HG03565 (cell line): ENCODE measurements at regions not wholly inside any gene's neighbourhood (a gene's known extent, or its start where the extent isn't known, plus 50 kb on each side); places are given as distances from the start of the nearest gene placed in this dataset.

Source experiments
- ATAC-seq: cut with Tn5 transposase; IDR thresholded peaks from one replicate; pipeline ENCODE4 v1.9.1; 2021; ENCODE audit warnings: mild to moderate bottlenecking, moderate library complexity; ENCODE audit not compliant: unreplicated experiment

- no peak for ATAC-seq
Measured at GRCh38 chr3:148075771-148076716, 621.7 kb upstream of the AGTR1 start.

GRCh38 chr3:148077318-148077923 is 620.3 kb upstream of the AGTR1 start:
- ATAC-seq, result peak; percentile 59

- ATAC-seq, result no peak
Measured at GRCh38 chr3:148077965-148078364, 619.7 kb upstream of the AGTR1 start.

GRCh38 chr3:148078658-148079057 is 619.0 kb upstream of the AGTR1 start:
- no peak for ATAC-seq

- no peak for ATAC-seq
Measured at GRCh38 chr3:148079370-148079769, 618.3 kb upstream of the AGTR1 start.

GRCh38 chr3:148081926-148082325 is 615.8 kb upstream of the AGTR1 start:
- no peak for ATAC-seq

GRCh38 chr3:148082506-148083280 is 615.0 kb upstream of the AGTR1 start:
- ATAC-seq, result no peak

- no peak for ATAC-seq
Measured at GRCh38 chr3:148083526-148084182, 614.0 kb upstream of the AGTR1 start.

GRCh38 chr3:148084931-148085330 is 612.8 kb upstream of the AGTR1 start:
- peak; percentile 88 for ATAC-seq

- ATAC-seq, result no peak
Measured at GRCh38 chr3:148087601-148088371, 609.9 kb upstream of the AGTR1 start.

- no peak for ATAC-seq
Measured at GRCh38 chr3:148089171-148089570, 608.5 kb upstream of the AGTR1 start.

GRCh38 chr3:148090156-148090555 is 607.5 kb upstream of the AGTR1 start:
- ATAC-seq, result no peak

- no peak for ATAC-seq
Measured at GRCh38 chr3:148092624-148093347, 604.9 kb upstream of the AGTR1 start.

GRCh38 chr3:148093753-148094152 is 604.0 kb upstream of the AGTR1 start:
- no peak for ATAC-seq

- ATAC-seq, result no peak
Measured at GRCh38 chr3:148095962-148096361, 601.7 kb upstream of the AGTR1 start.

GRCh38 chr3:148100476-148100875 is 597.2 kb upstream of the AGTR1 start:
- ATAC-seq, result no peak

- no peak for ATAC-seq
Measured at GRCh38 chr3:148101061-148101460, 596.6 kb upstream of the AGTR1 start.

- ATAC-seq, result no peak
Measured at GRCh38 chr3:148102156-148102555, 595.5 kb upstream of the AGTR1 start.

GRCh38 chr3:148106062-148106461 is 591.6 kb upstream of the AGTR1 start:
- no peak for ATAC-seq

- ATAC-seq, result no peak
Measured at GRCh38 chr3:148126956-148127355, 570.7 kb upstream of the AGTR1 start.
